Stomach (tissue), 4 donors: ENCODE measurements at regions not wholly inside any gene's neighbourhood (a gene's known extent, or its start where the extent isn't known, plus 50 kb on each side); places are given as distances from the start of the nearest gene placed in this dataset.

Experiments
- EP300 ChIP-seq: sonication (generic); formaldehyde crosslinking; IDR thresholded peaks from one replicate; pipeline ENCODE4 v1.6.1; 2017; ENCODE audit warnings: antibody characterized with exemption
- POLR2A ChIP-seq, 4 donors: fragments of 450-650 bp; IDR thresholded peaks; one replicate each; pipeline ENCODE4 v1.6.1; 2016; ENCODE audit warnings: antibody characterized with exemption in 4 of 4, control low read depth in 2 of 4, mild to moderate bottlenecking in 1 of 4, moderate library complexity in 1 of 4
- POLR2AphosphoS5 ChIP-seq, 3 donors: sonication (generic); formaldehyde crosslinking; IDR thresholded peaks; one replicate each; pipeline ENCODE4 v1.6.1; 2016; ENCODE audit warnings: antibody characterized with exemption in 3 of 3
- TF ChIP-seq, protein P1 (sequence below), 7 experiments: fragments of 450-650 bp in 4 of 7; fragments of 200-600 bp in 3 of 7; sonication (generic) in 3 of 7; IDR thresholded peaks; one replicate each; pipeline ENCODE4 v1.5.1; 2016 to 2019; ENCODE audit warnings: antibody characterized with exemption in 7 of 7, control low read depth in 2 of 7, mild to moderate bottlenecking in 1 of 7

DNA sequence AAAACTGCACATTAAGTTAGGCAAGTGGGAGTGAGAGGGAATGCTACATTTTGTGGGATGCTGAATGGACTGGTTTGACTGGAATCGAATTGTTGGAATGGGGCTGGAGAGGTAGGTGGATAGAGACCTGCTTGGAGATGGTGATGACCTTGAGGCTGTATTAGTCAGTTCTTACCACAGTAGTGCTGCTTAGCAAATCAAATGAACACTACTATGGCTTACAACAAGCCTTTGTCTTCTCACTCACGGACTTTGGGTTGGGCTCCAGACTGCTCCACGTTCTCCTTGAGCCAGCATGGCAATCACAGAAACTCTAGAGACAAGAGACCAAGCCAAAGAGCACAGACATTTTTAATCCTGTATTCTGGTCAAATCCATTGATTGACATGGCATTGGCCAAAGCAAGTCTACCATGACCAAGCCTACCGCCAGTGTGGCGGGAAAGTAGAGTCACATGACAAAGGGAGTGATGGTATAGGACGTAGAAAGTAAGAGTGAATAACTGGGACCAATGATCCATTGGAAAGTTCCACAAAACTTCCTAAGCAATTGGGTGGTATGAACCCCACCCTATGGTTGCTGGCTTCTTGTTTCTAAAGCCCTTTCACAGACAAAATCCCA lies 70.3 kb upstream of the FOXP4 start:
- TF ChIP-seq POLR2A (IDR thresholded peaks at IDR 0.05) (no peak), EP300 (no peak), POLR2AphosphoS5 (IDR thresholded peaks at IDR 0.05) (no peak)
- TF ChIP-seq, protein P1, sequence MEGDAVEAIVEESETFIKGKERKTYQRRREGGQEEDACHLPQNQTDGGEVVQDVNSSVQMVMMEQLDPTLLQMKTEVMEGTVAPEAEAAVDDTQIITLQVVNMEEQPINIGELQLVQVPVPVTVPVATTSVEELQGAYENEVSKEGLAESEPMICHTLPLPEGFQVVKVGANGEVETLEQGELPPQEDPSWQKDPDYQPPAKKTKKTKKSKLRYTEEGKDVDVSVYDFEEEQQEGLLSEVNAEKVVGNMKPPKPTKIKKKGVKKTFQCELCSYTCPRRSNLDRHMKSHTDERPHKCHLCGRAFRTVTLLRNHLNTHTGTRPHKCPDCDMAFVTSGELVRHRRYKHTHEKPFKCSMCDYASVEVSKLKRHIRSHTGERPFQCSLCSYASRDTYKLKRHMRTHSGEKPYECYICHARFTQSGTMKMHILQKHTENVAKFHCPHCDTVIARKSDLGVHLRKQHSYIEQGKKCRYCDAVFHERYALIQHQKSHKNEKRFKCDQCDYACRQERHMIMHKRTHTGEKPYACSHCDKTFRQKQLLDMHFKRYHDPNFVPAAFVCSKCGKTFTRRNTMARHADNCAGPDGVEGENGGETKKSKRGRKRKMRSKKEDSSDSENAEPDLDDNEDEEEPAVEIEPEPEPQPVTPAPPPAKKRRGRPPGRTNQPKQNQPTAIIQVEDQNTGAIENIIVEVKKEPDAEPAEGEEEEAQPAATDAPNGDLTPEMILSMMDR (IDR thresholded peaks at IDR 0.05) = no peak
